ENCODE measurements at regions not wholly inside any gene's neighbourhood (a gene's known extent, or its start where the extent isn't known, plus 50 kb on each side); places are given as distances from the start of the nearest gene placed in this dataset.
"Not testable (repeated sequence)": the region's sequence is repeated elsewhere in the genome, so short reads cannot be mapped to it uniquely, and the experiment has no call there.

- DNase-seq, result no peak
These were observed 1176.9 kb downstream of the SUCLG1 start for GRCh38 chr2:83282043-83282795.

- DNase-seq, result no peak
These were observed 1178.7 kb downstream of the SUCLG1 start for GRCh38 chr2:83280391-83280790.

DNA sequence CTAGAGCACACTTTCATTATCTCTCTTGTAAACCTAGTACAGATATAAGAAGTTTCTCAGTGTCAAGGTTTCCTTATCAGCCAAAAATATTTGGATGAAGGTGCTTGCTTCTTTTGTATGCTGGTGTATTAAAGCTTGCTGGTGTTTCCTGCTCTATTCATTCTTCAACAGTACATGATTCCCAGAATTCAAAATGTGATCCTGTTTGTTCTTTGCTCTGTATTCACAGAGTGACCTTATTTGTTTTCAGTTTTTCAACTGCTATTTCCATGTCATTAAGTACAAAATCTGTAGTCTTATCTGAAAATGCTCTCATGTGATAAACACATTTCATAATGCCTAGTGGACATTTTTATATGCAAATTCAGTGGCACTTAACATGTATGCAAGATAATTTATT is 1185.8 kb downstream of the SUCLG1 start:
- DNase-seq, result no peak

DNA sequence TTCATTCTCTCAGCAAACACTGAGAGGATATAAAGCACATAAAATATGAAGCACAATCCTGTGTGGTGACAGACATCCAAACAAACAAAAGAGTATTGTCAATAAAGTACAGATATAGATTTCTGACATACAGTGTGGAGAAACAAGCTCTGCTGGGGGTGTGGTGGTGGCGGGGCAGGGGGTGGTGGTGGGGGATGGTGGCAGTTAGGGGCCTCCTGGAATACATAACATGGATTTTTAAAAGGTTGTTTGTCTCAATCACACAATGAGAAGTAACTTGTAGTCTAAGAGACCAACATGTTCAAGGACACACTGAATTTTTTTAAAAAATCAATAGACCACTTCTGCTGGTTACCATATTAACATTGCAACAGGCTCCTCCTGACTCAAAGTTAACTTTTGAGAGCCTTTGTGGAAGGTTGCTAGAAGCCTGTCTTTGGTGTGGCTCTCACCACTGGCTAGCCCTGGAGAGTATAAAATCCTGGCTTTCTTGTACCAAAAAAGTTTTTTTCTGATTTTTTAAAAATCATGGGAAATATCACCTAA is 1197.4 kb downstream of the SUCLG1 start:
- no peak for DNase-seq

GRCh38 chr2:83253848-83254247 is 1205.2 kb downstream of the SUCLG1 start:
- no peak for DNase-seq

- no peak for DNase-seq
These were observed 1207.7 kb downstream of the SUCLG1 start for GRCh38 chr2:83251321-83251872.

GRCh38 chr2:83245806-83246537 is 1213.1 kb downstream of the SUCLG1 start:
- DNase-seq, result not testable (repeated sequence)

- DNase-seq, result no peak
These were observed 1218.5 kb downstream of the SUCLG1 start for GRCh38 chr2:83240611-83241010.

- DNase-seq, result no peak
These were observed 1221.0 kb downstream of the SUCLG1 start for GRCh38 chr2:83238111-83238510.

DNA sequence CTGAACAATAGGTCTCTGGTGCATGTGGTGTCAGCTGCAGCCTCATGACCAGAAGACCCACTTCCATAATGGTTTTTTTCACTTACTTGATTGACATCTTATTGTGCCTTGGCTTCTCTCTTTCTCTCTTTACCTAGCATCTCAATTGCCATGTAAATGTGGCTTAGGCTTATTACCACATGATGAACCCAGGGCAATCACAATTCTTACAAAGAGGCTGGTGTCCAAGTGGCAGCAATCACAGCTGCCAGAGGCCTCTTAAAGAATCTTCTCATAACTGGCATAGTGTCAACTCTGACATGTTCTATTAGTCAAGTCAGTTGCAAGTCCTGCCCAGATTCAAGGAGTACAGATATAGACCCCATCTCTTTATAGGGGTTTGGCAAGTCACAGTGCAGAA is 1224.8 kb downstream of the SUCLG1 start:
- DNase-seq, result no peak

GRCh38 chr2:83233781-83234180 is 1225.3 kb downstream of the SUCLG1 start:
- DNase-seq, result no peak

- no peak for DNase-seq
These were observed 1225.8 kb downstream of the SUCLG1 start for GRCh38 chr2:83233326-83233725.

- no peak for DNase-seq
These were observed 1229.6 kb downstream of the SUCLG1 start for GRCh38 chr2:83229443-83229842.

DNA sequence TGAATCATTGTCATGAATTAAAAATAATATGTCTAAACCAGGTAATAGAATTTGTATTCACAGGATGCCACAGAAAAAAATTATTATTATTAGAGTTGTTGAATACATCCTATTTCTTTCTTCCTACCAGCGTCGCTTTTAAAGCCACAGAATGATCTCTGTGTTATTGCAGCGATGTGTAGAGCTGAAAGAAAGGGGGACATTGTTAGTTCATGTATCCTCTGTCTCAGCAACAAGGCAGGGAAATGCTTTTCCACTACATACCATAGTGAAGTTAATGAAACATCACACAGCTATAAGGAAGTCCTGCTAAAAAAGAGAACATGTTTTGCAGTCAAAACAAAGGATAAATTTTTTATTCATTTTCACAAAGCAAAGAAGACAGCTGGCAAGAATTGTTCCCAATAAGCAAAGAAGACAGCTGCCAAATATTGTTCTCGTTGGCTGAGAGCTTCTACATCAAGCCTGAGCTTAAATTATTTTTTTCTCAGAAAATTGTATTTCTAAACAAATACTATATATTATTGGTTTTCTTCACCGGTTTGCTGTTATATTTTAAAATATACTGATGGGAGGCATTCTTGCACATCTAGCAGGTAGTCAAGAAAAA is 1234.4 kb downstream of the SUCLG1 start:
- DNase-seq, result peak in 1 of 51 donors; percentile 6

DNA sequence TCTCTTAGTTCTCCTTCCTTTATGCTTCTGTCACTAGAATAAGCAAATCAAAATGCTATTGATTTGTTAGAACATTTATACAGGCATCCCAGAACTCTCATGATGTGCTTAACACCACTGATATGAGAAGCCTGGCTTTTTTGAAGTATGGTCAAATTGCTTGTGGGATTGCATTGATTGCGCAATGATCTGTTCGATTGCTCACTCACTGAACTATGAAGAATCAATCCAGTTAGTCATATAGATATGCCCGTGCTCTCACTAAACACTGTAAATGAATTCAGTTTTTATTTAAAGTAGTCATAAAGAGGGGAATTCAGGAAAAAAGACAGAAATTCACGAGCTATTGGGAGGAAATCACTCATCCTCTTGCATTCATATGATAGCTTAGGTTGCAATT is 1237.8 kb downstream of the SUCLG1 start:
- DNase-seq, result no peak

GRCh38 chr2:83217854-83218253 is 1241.2 kb downstream of the SUCLG1 start:
- no peak for DNase-seq

GRCh38 chr2:83196225-83196624 is 1262.9 kb downstream of the SUCLG1 start:
- DNase-seq, result peak in 1 of 51 donors; percentile 4

DNA sequence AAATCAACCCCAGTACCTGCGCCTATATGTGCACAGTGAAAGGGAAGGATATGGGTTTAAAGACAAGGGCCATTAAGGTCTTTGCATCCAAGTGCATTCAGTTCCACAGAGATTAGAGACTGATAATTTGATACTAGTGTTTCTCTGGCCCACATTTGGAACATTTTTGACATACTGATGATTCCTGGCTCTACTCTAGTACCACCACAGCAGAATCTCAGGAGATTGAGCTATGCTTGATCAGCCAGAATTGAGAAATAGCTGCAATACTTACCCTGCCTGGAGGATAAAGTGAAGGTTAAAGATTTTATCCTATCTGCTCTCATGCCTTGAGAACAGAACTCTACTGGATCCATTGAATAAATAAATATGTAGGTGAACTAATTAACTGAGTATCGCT is 1267.8 kb downstream of the SUCLG1 start:
- no peak for DNase-seq

- DNase-seq, result no peak
These were observed 1272.8 kb downstream of the SUCLG1 start for GRCh38 chr2:83186105-83186760.

DNA sequence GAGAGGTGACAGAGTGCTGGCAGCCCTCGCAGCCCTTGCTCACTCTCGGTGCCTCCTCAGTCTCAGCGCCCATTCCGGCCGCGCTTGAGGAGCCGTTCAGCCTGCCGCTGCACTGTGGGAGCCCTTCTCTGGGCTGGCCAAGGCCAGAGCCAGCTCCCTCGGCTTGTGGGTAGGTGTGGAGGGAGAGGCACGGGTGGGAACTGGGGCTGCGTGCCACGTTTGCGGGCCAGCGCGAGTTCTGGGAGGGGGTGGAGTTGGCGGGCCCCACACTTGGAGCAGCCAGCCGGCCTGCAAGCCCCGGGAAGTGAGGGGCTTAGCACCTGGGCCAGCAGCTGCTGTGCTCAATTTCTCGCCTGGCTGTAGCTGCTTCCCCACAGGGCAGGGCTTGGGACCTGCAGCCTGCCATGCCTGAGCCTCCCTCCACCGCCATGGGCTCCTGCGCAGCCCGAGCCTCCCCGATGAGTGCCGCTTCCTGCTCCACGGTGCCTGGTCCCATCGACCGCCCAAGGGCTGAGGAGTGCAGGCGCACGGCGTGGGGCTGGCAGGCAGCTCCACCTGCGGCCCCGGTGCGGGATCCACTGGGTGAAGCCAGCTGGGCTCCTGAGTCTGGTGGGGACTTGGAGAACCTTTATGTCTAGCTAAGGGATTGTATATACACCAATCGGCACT is 1278.1 kb downstream of the SUCLG1 start:
- not testable (repeated sequence) for DNase-seq

- DNase-seq, result no peak
These were observed 1282.5 kb downstream of the SUCLG1 start for GRCh38 chr2:83176539-83176938.

All from hypothalamus (tissue), 51 donors.